ENCODE measurements at regions not wholly inside any gene's neighbourhood (a gene's known extent, or its start where the extent isn't known, plus 50 kb on each side); places are given as distances from the start of the nearest gene placed in this dataset.

DNA sequence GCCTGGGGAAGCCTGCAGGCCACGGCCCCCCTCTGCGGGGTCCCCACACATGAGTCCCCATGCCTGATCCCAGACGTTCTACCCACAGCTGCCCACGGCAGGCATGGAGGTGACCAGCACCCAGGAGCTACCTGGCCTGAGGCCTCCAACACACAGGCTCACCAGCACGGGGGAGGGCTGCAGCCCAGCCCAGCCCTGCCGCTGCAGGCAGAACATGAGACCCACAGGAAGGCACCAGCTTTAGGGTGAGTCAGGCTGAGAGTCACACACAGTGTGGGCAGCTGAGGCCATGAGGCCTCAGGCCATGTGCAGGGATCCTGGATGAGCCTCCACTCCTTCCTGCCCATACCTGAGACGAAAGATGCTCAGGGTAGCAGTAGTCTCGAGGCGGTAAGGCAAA, 121.1 kb downstream of the PSMG1 start:
- no peak overlapping the region for H3K4me3 ChIP-seq
- no peaks in the 10 kb centered on the region for H3K36me3 ChIP-seq (ENCODE audit: low read depth, missing control alignments)
- WGBS, 2 donors: 89 to 92% methylated on average over 3 to 9 of the region's 9 CpGs
- H3K4me1 ChIP-seq: no peaks in the 10 kb centered on the region
- no peaks in the 10 kb centered on the region for H3K9me3 ChIP-seq
- intact Hi-C loops (cut with DNase I; ENCODE audit: low total_unique reads): no loop called here
- H3K27me3 ChIP-seq: no peaks in the 10 kb centered on the region
- H3K27ac ChIP-seq: no peak overlapping the region
- TF ChIP-seq, protein P1, sequence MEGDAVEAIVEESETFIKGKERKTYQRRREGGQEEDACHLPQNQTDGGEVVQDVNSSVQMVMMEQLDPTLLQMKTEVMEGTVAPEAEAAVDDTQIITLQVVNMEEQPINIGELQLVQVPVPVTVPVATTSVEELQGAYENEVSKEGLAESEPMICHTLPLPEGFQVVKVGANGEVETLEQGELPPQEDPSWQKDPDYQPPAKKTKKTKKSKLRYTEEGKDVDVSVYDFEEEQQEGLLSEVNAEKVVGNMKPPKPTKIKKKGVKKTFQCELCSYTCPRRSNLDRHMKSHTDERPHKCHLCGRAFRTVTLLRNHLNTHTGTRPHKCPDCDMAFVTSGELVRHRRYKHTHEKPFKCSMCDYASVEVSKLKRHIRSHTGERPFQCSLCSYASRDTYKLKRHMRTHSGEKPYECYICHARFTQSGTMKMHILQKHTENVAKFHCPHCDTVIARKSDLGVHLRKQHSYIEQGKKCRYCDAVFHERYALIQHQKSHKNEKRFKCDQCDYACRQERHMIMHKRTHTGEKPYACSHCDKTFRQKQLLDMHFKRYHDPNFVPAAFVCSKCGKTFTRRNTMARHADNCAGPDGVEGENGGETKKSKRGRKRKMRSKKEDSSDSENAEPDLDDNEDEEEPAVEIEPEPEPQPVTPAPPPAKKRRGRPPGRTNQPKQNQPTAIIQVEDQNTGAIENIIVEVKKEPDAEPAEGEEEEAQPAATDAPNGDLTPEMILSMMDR (IDR thresholded peaks at IDR 0.05): no peak
- TF ChIP-seq POLR2A (IDR thresholded peaks at IDR 0.05): no peak
- no peak for DNase-seq

- WGBS, 2 donors: 95 to 98% methylated on average over 8 to 10 of the region's 10 CpGs
- no peaks in the 10 kb centered on the region for H3K4me1 ChIP-seq
- H3K9me3 ChIP-seq: no peaks in the 10 kb centered on the region
- intact Hi-C loops (cut with DNase I; ENCODE audit: low total_unique reads): no loop called here
- no peak for DNase-seq
- no peaks in the 10 kb centered on the region for H3K27me3 ChIP-seq
- H3K27ac ChIP-seq: no peak overlapping the region
- H3K4me3 ChIP-seq: no peak overlapping the region
- TF ChIP-seq, protein P1 (IDR thresholded peaks at IDR 0.05): no peak
- no peak for TF ChIP-seq POLR2A (IDR thresholded peaks at IDR 0.05)
- no peaks in the 10 kb centered on the region for H3K36me3 ChIP-seq (ENCODE audit: low read depth, missing control alignments)
Observed at GRCh38 chr21:39061766-39062165, 121.5 kb downstream of the PSMG1 start.

DNA sequence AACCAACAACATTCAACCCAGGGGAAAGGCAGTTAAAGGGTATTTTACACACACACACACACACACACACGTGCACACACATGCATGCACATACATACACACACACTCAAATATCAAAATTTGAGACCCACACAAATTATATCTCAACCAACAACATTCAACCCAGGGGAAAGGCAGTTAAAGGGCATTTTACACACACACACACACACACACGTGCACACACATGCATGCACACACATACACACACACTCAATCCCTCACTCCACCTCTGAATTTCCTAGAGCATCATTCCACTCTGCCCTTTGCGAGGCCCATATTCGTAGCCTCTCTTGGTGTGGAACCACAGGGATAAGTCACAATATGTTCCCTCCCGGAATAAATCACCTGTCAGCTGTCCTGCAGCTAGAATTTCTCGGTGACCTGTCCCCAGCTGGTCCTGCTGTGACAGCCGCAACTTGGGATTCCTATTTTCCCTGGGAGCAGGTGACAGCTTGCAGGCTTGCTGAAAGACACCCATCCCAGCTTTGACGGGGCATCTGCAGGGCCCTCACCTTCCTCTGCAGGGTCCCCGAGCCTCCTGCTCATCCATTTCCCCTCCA, 122.7 kb downstream of the PSMG1 start:
- intact Hi-C loops (cut with DNase I; ENCODE audit: low total_unique reads): no loop called here
- 82 to 87% methylated on average over 9 of the region's 9 CpGs for WGBS, 2 donors
- TF ChIP-seq POLR2A (IDR thresholded peaks at IDR 0.05): no peak
- TF ChIP-seq, protein P1 (IDR thresholded peaks at IDR 0.05): no peak

DNA sequence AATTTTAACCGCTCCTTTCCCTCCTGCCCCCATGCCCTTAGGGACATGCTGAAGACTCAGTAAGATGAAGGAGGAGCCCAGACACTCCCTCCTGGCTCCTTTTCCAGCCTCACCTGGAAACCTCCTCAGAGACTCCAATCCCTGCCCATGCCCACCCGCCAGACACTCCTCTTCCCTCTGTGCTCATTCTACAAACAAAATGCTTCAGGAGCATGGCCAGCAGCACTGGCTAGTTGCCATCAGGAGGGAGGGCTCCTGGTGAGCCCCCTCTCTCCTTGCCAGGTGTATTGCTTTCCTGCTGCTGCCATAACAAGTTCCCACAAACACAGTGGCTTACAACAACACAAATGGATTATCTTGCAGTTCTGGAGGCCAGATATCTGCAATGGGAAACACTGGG, 126.1 kb downstream of the PSMG1 start:
- 82 to 90% methylated on average over 1 to 2 of the region's 2 CpGs for WGBS, 2 donors

More for the DNA sequence above, 122.7 kb downstream of the PSMG1 start:
- no peak overlapping the region for H3K27ac ChIP-seq
- H3K4me3 ChIP-seq: no peak overlapping the region
- H3K36me3 ChIP-seq (ENCODE audit: low read depth, missing control alignments): no peaks in the 10 kb centered on the region
- no peaks in the 10 kb centered on the region for H3K4me1 ChIP-seq
- no peak for DNase-seq
- H3K9me3 ChIP-seq: no peaks in the 10 kb centered on the region
- no peaks in the 10 kb centered on the region for H3K27me3 ChIP-seq

More for the DNA sequence above, 126.1 kb downstream of the PSMG1 start:
- no peak overlapping the region for H3K27ac ChIP-seq
- no peaks in the 10 kb centered on the region for H3K9me3 ChIP-seq
- no peak for DNase-seq
- no peaks in the 10 kb centered on the region for H3K27me3 ChIP-seq
- intact Hi-C loops (cut with DNase I; ENCODE audit: low total_unique reads): no loop called here
- no peak overlapping the region for H3K4me3 ChIP-seq
- no peaks in the 10 kb centered on the region for H3K36me3 ChIP-seq (ENCODE audit: low read depth, missing control alignments)
- no peaks in the 10 kb centered on the region for H3K4me1 ChIP-seq
- no peak for TF ChIP-seq POLR2A (IDR thresholded peaks at IDR 0.05)
- TF ChIP-seq, protein P1 (IDR thresholded peaks at IDR 0.05): no peak
